DND-41 (cell line): ENCODE measurements at regions not wholly inside any gene's neighbourhood (a gene's known extent, or its start where the extent isn't known, plus 50 kb on each side); places are given as distances from the start of the nearest gene placed in this dataset.

Source experiments
- EZH2 ChIP-seq: IDR thresholded peaks from 3 replicates; pipeline ENCODE4 v1.6.1; 2012; ENCODE audit warnings: borderline replicate concordance, low read depth, mild to moderate bottlenecking, moderate library complexity, low read length, inconsistent platforms; ENCODE audit not compliant: severe bottlenecking
- TF ChIP-seq, protein P1 (sequence below): IDR thresholded peaks from 2 replicates; pipeline ENCODE4 v1.5.1; 2012; ENCODE audit warnings: borderline replicate concordance, low read length, moderate library complexity, mild to moderate bottlenecking; ENCODE audit not compliant: poor library complexity, severe bottlenecking; ENCODE audit errors: extremely low read depth

DNA sequence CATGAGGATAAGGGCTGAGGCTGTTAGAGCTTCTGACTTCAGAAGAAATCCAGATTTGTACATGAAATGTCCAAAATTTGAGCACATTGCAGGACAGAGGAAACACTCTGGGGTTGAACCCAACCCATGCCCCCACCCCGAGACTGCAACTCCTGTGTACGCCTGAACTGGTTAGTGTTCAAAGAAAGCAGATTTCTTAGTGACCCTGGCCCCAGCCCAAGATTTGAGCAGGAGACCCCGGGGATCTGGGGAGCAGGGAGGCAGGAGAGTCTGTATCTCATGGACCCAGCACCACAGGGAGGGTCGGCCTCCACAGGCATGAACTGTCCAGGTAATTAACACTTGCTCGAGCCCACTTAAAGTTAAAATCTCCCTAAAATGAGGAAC, 69.3 kb upstream of the WNT7B start:
- TF ChIP-seq, protein P1, sequence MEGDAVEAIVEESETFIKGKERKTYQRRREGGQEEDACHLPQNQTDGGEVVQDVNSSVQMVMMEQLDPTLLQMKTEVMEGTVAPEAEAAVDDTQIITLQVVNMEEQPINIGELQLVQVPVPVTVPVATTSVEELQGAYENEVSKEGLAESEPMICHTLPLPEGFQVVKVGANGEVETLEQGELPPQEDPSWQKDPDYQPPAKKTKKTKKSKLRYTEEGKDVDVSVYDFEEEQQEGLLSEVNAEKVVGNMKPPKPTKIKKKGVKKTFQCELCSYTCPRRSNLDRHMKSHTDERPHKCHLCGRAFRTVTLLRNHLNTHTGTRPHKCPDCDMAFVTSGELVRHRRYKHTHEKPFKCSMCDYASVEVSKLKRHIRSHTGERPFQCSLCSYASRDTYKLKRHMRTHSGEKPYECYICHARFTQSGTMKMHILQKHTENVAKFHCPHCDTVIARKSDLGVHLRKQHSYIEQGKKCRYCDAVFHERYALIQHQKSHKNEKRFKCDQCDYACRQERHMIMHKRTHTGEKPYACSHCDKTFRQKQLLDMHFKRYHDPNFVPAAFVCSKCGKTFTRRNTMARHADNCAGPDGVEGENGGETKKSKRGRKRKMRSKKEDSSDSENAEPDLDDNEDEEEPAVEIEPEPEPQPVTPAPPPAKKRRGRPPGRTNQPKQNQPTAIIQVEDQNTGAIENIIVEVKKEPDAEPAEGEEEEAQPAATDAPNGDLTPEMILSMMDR, result no peak
- TF ChIP-seq EZH2, result no peak
